Stimulated activated naive CD8-positive, alpha-beta T cell treated with anti-CD3 and anti-CD28 coated beads, Interleukin-15, amount 100 ng/mL, for 72 hours (primary cell): ENCODE measurements at regions not wholly inside any gene's neighbourhood (a gene's known extent, or its start where the extent isn't known, plus 50 kb on each side); places are given as distances from the start of the nearest gene placed in this dataset.
"Not testable (repeated sequence)": the region's sequence is repeated elsewhere in the genome, so short reads cannot be mapped to it uniquely, and the experiment has no call there.

Experiments
- ATAC-seq: fragments of 150-1000 bp; cut with Tn5 transposase; 2 replicates; pipeline ENCODE4 v1.10.0; 2021; ENCODE audit warnings: mild to moderate bottlenecking, moderate library complexity
- DNase-seq, 2 donors: peaks; one replicate each; pipeline ENCODE4 v3.0.0; 2021 to 2022
- H3K27ac Mint-ChIP-seq, 2 donors: one replicate each; pipeline ENCODE4 v1.8.0; 2022; ENCODE audit warnings: mild to moderate bottlenecking in 2 of 2, mixed read lengths in 2 of 2, moderate library complexity in 2 of 2
- H3K27me3 Mint-ChIP-seq: one replicate; pipeline ENCODE4 v1.8.0; 2022; ENCODE audit warnings: mixed read lengths
- H3K4me1 Mint-ChIP-seq: one replicate; pipeline ENCODE4 v1.8.0; 2022; ENCODE audit warnings: mild to moderate bottlenecking, mixed read lengths
- H3K4me3 Mint-ChIP-seq, 2 donors: one replicate each; pipeline ENCODE4 v1.8.0; 2022; ENCODE audit warnings: mild to moderate bottlenecking in 2 of 2, mixed read lengths in 2 of 2, moderate library complexity in 1 of 2
- H3K9me3 Mint-ChIP-seq, 2 donors: one replicate each; pipeline ENCODE4 v1.8.0; 2022; ENCODE audit warnings: mixed read lengths in 2 of 2

- H3K4me1 Mint-ChIP-seq: no peaks in the 10 kb centered on the region
- H3K4me3 Mint-ChIP-seq: no peak overlapping the region
- ATAC-seq: no peak
- H3K27ac Mint-ChIP-seq: no peak overlapping the region
- DNase-seq: no peak
- H3K27me3 Mint-ChIP-seq: no peaks in the 10 kb centered on the region
- H3K9me3 Mint-ChIP-seq: peaks cover 0 to 10% of the 10 kb centered on the region in 2 donors
Observed at GRCh38 chr12:30578426-30578825, 117.2 kb downstream of the IPO8 start.

- Mint-ChIP-seq H3K27ac (no peak overlapping the region), H3K4me1 (no peaks in the 10 kb centered on the region), H3K9me3 (no peaks in the 10 kb centered on the region), H3K4me3 (no peak overlapping the region), H3K27me3 (no peaks in the 10 kb centered on the region)
- ATAC-seq (no peak), DNase-seq (no peak)
Observed at GRCh38 chr12:30573145-30573544, 122.5 kb downstream of the IPO8 start.

- no peak for DNase-seq
- Mint-ChIP-seq H3K27ac (no peak overlapping the region), H3K4me3 (no peak overlapping the region), H3K9me3 (peaks cover 0 to 7% of the 10 kb centered on the region in 2 donors), H3K4me1 (no peaks in the 10 kb centered on the region), H3K27me3 (peaks cover 14% of the 10 kb centered on the region)
- no peak for ATAC-seq
Observed at GRCh38 chr12:30570211-30570890, 125.3 kb downstream of the IPO8 start.

GRCh38 chr12:30569426-30569825 is 126.2 kb downstream of the IPO8 start:
- ATAC-seq: no peak
- peaks cover 14% of the 10 kb centered on the region for H3K27me3 Mint-ChIP-seq

GRCh38 chr12:30568453-30568852 is 127.2 kb downstream of the IPO8 start:
- ATAC-seq (no peak), DNase-seq (no peak)
- H3K9me3 Mint-ChIP-seq: peaks cover 0 to 7% of the 10 kb centered on the region in 2 donors
- H3K27ac Mint-ChIP-seq: no peak overlapping the region
- H3K4me3 Mint-ChIP-seq: no peak overlapping the region
- no peaks in the 10 kb centered on the region for H3K4me1 Mint-ChIP-seq
- H3K27me3 Mint-ChIP-seq: peaks cover 14% of the 10 kb centered on the region

More at GRCh38 chr12:30569426-30569825, 126.2 kb downstream of the IPO8 start:
- DNase-seq: no peak
- H3K27ac Mint-ChIP-seq: no peak overlapping the region
- H3K9me3 Mint-ChIP-seq: peaks cover 0 to 7% of the 10 kb centered on the region in 2 donors
- H3K4me3 Mint-ChIP-seq: no peak overlapping the region
- no peaks in the 10 kb centered on the region for H3K4me1 Mint-ChIP-seq

GRCh38 chr12:30567082-30567481 is 128.6 kb downstream of the IPO8 start:
- H3K9me3 Mint-ChIP-seq: peaks cover 0 to 7% of the 10 kb centered on the region in 2 donors
- ATAC-seq (no peak), DNase-seq (no peak)
- H3K4me1 Mint-ChIP-seq: no peaks in the 10 kb centered on the region
- no peak overlapping the region for H3K4me3 Mint-ChIP-seq
- peaks cover 14% of the 10 kb centered on the region for H3K27me3 Mint-ChIP-seq
- no peak overlapping the region for H3K27ac Mint-ChIP-seq

GRCh38 chr12:30564394-30564793 is 131.3 kb downstream of the IPO8 start:
- DNase-seq (no peak), ATAC-seq (no peak)
- peaks cover 14% of the 10 kb centered on the region for H3K27me3 Mint-ChIP-seq
- H3K4me3 Mint-ChIP-seq: no peak overlapping the region
- no peaks in the 10 kb centered on the region for H3K4me1 Mint-ChIP-seq
- H3K9me3 Mint-ChIP-seq: peaks cover 12 to 22% of the 10 kb centered on the region in 2 donors
- H3K27ac Mint-ChIP-seq: no peak overlapping the region

- Mint-ChIP-seq H3K27ac (no peak overlapping the region), H3K9me3 (peaks cover 15 to 44% of the 10 kb centered on the region in 2 donors), H3K27me3 (peaks cover 18% of the 10 kb centered on the region), H3K4me1 (no peaks in the 10 kb centered on the region), H3K4me3 (no peak overlapping the region)
- DNase-seq (no peak), ATAC-seq (no peak)
Observed at GRCh38 chr12:30548203-30548602, 147.5 kb downstream of the IPO8 start.

GRCh38 chr12:30546121-30546520 is 149.5 kb downstream of the IPO8 start:
- DNase-seq: no peak
- peaks cover 8% of the 10 kb centered on the region for H3K27me3 Mint-ChIP-seq
- no peaks in the 10 kb centered on the region for H3K4me1 Mint-ChIP-seq
- ATAC-seq: no peak
- H3K4me3 Mint-ChIP-seq: no peak overlapping the region
- H3K27ac Mint-ChIP-seq: no peak overlapping the region
- H3K9me3 Mint-ChIP-seq: peaks cover 17 to 58% of the 10 kb centered on the region in 2 donors

GRCh38 chr12:30544704-30545103 is 151.0 kb downstream of the IPO8 start:
- H3K4me1 Mint-ChIP-seq, ATAC-seq, H3K4me3 Mint-ChIP-seq, DNase-seq, H3K27me3 Mint-ChIP-seq, H3K27ac Mint-ChIP-seq: not testable (repeated sequence)
- H3K9me3 Mint-ChIP-seq: peaks cover 17 to 63% of the 10 kb centered on the region in 2 donors

- ATAC-seq: no peak
- H3K27me3 Mint-ChIP-seq: peaks cover 9% of the 10 kb centered on the region
- H3K4me1 Mint-ChIP-seq: no peaks in the 10 kb centered on the region
- DNase-seq: no peak
- no peak overlapping the region for H3K27ac Mint-ChIP-seq
- H3K9me3 Mint-ChIP-seq: peaks cover 0 to 23% of the 10 kb centered on the region in 2 donors
- H3K4me3 Mint-ChIP-seq: no peak overlapping the region
Observed at GRCh38 chr12:30537228-30537627, 158.4 kb downstream of the IPO8 start.

- no peak overlapping the region for H3K4me3 Mint-ChIP-seq
- H3K27me3 Mint-ChIP-seq: peaks cover 9% of the 10 kb centered on the region
- no peaks in the 10 kb centered on the region for H3K9me3 Mint-ChIP-seq
- DNase-seq (no peak), ATAC-seq (no peak)
- no peak overlapping the region for H3K27ac Mint-ChIP-seq
- no peaks in the 10 kb centered on the region for H3K4me1 Mint-ChIP-seq
Observed at GRCh38 chr12:30533558-30534265, 162.0 kb downstream of the IPO8 start.

- Mint-ChIP-seq H3K4me3 (no peak overlapping the region), H3K27ac (no peak overlapping the region), H3K27me3 (peaks cover 9% of the 10 kb centered on the region), H3K4me1 (no peaks in the 10 kb centered on the region), H3K9me3 (no peaks in the 10 kb centered on the region)
- no peak for DNase-seq
- no peak for ATAC-seq
Observed at GRCh38 chr12:30531731-30532678, 163.7 kb downstream of the IPO8 start.

- no peak overlapping the region for H3K27ac Mint-ChIP-seq
- H3K27me3 Mint-ChIP-seq: peaks cover 9% of the 10 kb centered on the region
- ATAC-seq (no peak), DNase-seq (no peak)
- H3K4me1 Mint-ChIP-seq: no peaks in the 10 kb centered on the region
- no peaks in the 10 kb centered on the region for H3K9me3 Mint-ChIP-seq
- H3K4me3 Mint-ChIP-seq: no peak overlapping the region
Observed at GRCh38 chr12:30529489-30530269, 166.0 kb downstream of the IPO8 start.

- ATAC-seq (no peak), DNase-seq (no peak)
- no peak overlapping the region for H3K4me3 Mint-ChIP-seq
- H3K9me3 Mint-ChIP-seq: no peaks in the 10 kb centered on the region
- no peaks in the 10 kb centered on the region for H3K4me1 Mint-ChIP-seq
- H3K27ac Mint-ChIP-seq: no peak overlapping the region
- H3K27me3 Mint-ChIP-seq: no peaks in the 10 kb centered on the region
Observed at GRCh38 chr12:30525171-30525570, 170.5 kb downstream of the IPO8 start.
